ENCODE measurements at regions not wholly inside any gene's neighbourhood (a gene's known extent, or its start where the extent isn't known, plus 50 kb on each side); places are given as distances from the start of the nearest gene placed in this dataset.

DNA sequence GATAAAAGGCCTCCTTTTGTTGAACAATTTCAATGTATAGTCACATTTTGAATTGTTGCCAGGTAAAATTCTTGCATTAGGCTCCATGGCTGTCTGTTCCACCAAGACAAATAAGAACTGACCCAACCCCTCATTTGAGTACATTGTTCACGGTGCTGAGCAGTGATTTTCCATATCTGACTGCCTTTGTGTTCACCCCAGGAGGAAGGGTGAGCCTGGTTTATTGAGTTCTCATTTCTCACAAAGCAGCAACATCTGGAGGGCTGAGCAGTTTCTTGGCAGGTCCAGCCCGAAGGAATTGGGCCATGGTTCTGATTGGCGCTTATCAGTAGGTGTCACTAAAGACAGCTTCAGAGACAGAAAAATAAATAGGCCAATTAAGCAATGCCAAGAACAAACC is 149.1 kb downstream of the BMP4 start:
- TF ChIP-seq, protein P1, sequence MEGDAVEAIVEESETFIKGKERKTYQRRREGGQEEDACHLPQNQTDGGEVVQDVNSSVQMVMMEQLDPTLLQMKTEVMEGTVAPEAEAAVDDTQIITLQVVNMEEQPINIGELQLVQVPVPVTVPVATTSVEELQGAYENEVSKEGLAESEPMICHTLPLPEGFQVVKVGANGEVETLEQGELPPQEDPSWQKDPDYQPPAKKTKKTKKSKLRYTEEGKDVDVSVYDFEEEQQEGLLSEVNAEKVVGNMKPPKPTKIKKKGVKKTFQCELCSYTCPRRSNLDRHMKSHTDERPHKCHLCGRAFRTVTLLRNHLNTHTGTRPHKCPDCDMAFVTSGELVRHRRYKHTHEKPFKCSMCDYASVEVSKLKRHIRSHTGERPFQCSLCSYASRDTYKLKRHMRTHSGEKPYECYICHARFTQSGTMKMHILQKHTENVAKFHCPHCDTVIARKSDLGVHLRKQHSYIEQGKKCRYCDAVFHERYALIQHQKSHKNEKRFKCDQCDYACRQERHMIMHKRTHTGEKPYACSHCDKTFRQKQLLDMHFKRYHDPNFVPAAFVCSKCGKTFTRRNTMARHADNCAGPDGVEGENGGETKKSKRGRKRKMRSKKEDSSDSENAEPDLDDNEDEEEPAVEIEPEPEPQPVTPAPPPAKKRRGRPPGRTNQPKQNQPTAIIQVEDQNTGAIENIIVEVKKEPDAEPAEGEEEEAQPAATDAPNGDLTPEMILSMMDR (conservative IDR thresholded peaks at IDR 0.05): no peak
- TF ChIP-seq EZH2 (IDR thresholded peaks at IDR 0.05; ENCODE audit: low read depth): no peak
